Mammary epithelial cell (primary cell): ENCODE measurements at regions not wholly inside any gene's neighbourhood (a gene's known extent, or its start where the extent isn't known, plus 50 kb on each side); places are given as distances from the start of the nearest gene placed in this dataset.

ENCODE experiments used
- EZH2 ChIP-seq: IDR thresholded peaks from 2 replicates; pipeline ENCODE4 v1.6.1; 2012; ENCODE audit warnings: low read length, inconsistent platforms, borderline replicate concordance
- TF ChIP-seq, protein P1 (sequence below), 2 donors: IDR thresholded peaks in 1 of 2; conservative IDR thresholded peaks in 1 of 2; 2 replicates each; pipeline ENCODE4 v1.5.1; 2011 to 2012; ENCODE audit warnings: inconsistent platforms in 2 of 2, low read length in 2 of 2, mild to moderate bottlenecking in 2 of 2, control low read depth in 1 of 2, low read depth in 1 of 2; ENCODE audit not compliant: insufficient read depth in 1 of 2; ENCODE audit errors: extremely low read depth in 1 of 2

GRCh38 chr1:195047772-195048171 is 1560.5 kb downstream of the KCNT2 start:
- TF ChIP-seq, protein P1, sequence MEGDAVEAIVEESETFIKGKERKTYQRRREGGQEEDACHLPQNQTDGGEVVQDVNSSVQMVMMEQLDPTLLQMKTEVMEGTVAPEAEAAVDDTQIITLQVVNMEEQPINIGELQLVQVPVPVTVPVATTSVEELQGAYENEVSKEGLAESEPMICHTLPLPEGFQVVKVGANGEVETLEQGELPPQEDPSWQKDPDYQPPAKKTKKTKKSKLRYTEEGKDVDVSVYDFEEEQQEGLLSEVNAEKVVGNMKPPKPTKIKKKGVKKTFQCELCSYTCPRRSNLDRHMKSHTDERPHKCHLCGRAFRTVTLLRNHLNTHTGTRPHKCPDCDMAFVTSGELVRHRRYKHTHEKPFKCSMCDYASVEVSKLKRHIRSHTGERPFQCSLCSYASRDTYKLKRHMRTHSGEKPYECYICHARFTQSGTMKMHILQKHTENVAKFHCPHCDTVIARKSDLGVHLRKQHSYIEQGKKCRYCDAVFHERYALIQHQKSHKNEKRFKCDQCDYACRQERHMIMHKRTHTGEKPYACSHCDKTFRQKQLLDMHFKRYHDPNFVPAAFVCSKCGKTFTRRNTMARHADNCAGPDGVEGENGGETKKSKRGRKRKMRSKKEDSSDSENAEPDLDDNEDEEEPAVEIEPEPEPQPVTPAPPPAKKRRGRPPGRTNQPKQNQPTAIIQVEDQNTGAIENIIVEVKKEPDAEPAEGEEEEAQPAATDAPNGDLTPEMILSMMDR (conservative IDR thresholded peaks at IDR 0.05 in 1 of 2, IDR thresholded peaks at IDR 0.05 in 1 of 2; ENCODE audit: extremely low read depth in 1 of 2, insufficient read depth in 1 of 2, low read depth in 1 of 2, low read length in 2 of 2) = no peak
- no peak for TF ChIP-seq EZH2
